ENCODE measurements at regions not wholly inside any gene's neighbourhood (a gene's known extent, or its start where the extent isn't known, plus 50 kb on each side); places are given as distances from the start of the nearest gene placed in this dataset.
A peak's percentile ranks its signal among the peaks of the same experiment; 100 is the strongest.
"Not testable (repeated sequence)": the region's sequence is repeated elsewhere in the genome, so short reads cannot be mapped to it uniquely, and the experiment has no call there.

- DNase-seq, result no peak
Measured at GRCh38 chr10:30730306-30730705, 100.8 kb upstream of the LYZL2 start.

GRCh38 chr10:30728766-30729165 lies 99.2 kb upstream of the LYZL2 start:
- no peak for DNase-seq

- no peak for DNase-seq
Measured at GRCh38 chr10:30728127-30728526, 98.6 kb upstream of the LYZL2 start.

- no peak for DNase-seq
Measured at GRCh38 chr10:30727524-30727923, 98.0 kb upstream of the LYZL2 start.

GRCh38 chr10:30726783-30727414 lies 97.3 kb upstream of the LYZL2 start:
- DNase-seq, result peak; percentile 33

GRCh38 chr10:30725661-30726060 lies 96.1 kb upstream of the LYZL2 start:
- no peak for DNase-seq

- no peak for DNase-seq
Measured at GRCh38 chr10:30724296-30724695, 94.7 kb upstream of the LYZL2 start.

GRCh38 chr10:30722956-30723620 lies 93.5 kb upstream of the LYZL2 start:
- no peak for DNase-seq

GRCh38 chr10:30719832-30720231 lies 90.3 kb upstream of the LYZL2 start:
- DNase-seq, result no peak

- DNase-seq, result no peak
Measured at GRCh38 chr10:30709700-30710358, 80.3 kb upstream of the LYZL2 start.

GRCh38 chr10:30709229-30709628 lies 79.7 kb upstream of the LYZL2 start:
- DNase-seq, result no peak

- no peak for DNase-seq
Measured at GRCh38 chr10:30708234-30708633, 78.7 kb upstream of the LYZL2 start.

GRCh38 chr10:30706189-30706588 lies 76.6 kb upstream of the LYZL2 start:
- DNase-seq, result not testable (repeated sequence)

- no peak for DNase-seq
Measured at GRCh38 chr10:30705625-30706149, 76.1 kb upstream of the LYZL2 start.

GRCh38 chr10:30705101-30705624 lies 75.6 kb upstream of the LYZL2 start:
- DNase-seq, result no peak

GRCh38 chr10:30704601-30705100 lies 75.1 kb upstream of the LYZL2 start:
- DNase-seq, result not testable (repeated sequence)

- no peak for DNase-seq
Measured at GRCh38 chr10:30704026-30704600, 74.6 kb upstream of the LYZL2 start.

GRCh38 chr10:30703446-30703845 lies 73.9 kb upstream of the LYZL2 start:
- not testable (repeated sequence) for DNase-seq

- no peak for DNase-seq
Measured at GRCh38 chr10:30702860-30703259, 73.3 kb upstream of the LYZL2 start.

- peak; percentile 15 for DNase-seq
Measured at GRCh38 chr10:30701451-30702173, 72.1 kb upstream of the LYZL2 start.

- no peak for DNase-seq
Measured at GRCh38 chr10:30697806-30698205, 68.3 kb upstream of the LYZL2 start.

GRCh38 chr10:30697221-30697620 lies 67.7 kb upstream of the LYZL2 start:
- DNase-seq, result not testable (repeated sequence)

Measured in NCI-H1694 treated with DMSO at 0.1 percent for 48 hours (cell line).